Ishikawa (cell line): ENCODE measurements at regions not wholly inside any gene's neighbourhood (a gene's known extent, or its start where the extent isn't known, plus 50 kb on each side); places are given as distances from the start of the nearest gene placed in this dataset.

ENCODE experiments used
- CEBPB ChIP-seq: IDR thresholded peaks from 2 replicates; pipeline ENCODE4 v1.6.1; 2012
- CREB1 ChIP-seq: IDR thresholded peaks from 2 replicates; pipeline ENCODE4 v1.6.1; 2012; ENCODE audit warnings: low read depth
- EGR1 ChIP-seq: IDR thresholded peaks from 2 replicates; pipeline ENCODE4 v1.6.1; 2012
- EP300 ChIP-seq: IDR thresholded peaks from 2 replicates; pipeline ENCODE4 v1.6.1; 2012; ENCODE audit warnings: borderline replicate concordance
- FOXM1 ChIP-seq: IDR thresholded peaks from 2 replicates; pipeline ENCODE4 v1.6.1; 2012; ENCODE audit warnings: low read depth, borderline replicate concordance
- RAD21 ChIP-seq: IDR thresholded peaks from 2 replicates; pipeline ENCODE4 v1.6.1; 2012; ENCODE audit warnings: low read depth
- TCF12 ChIP-seq: IDR thresholded peaks from 2 replicates; pipeline ENCODE4 v1.6.1; 2012; ENCODE audit warnings: low read depth
- YY1 ChIP-seq: IDR thresholded peaks from 2 replicates; pipeline ENCODE4 v1.6.1; 2012; ENCODE audit warnings: low read depth
- ZBTB7A ChIP-seq: IDR thresholded peaks from 2 replicates; pipeline ENCODE4 v1.6.1; 2012; ENCODE audit warnings: low read depth
- TF ChIP-seq, protein P1 (sequence below): IDR thresholded peaks from 2 replicates; pipeline ENCODE4 v1.6.1; 2012
- TF ChIP-seq, protein P2 (sequence below): IDR thresholded peaks from 2 replicates; pipeline ENCODE4 v1.6.1; 2012

DNA sequence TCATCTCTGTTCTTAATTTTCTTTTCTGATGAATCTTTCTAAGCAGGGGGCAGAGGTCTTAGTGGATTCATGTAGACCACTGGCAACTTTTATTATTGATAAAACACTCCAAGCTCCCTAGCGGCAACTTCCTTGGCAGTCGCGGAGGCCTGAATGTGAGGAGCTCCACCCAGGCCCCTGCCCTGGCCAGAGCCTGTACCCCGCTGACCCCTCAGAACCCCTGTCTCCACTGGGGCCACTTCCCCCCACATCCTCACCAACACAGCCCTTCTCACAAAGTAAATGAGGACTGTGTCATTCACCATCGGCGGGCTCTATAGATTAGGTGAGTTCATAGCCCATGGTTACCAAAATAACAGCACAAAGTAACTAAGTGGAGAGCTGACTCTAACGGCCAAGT is 111.6 kb downstream of the TPRA1 start:
- TF ChIP-seq EGR1 (no peak), CEBPB (no peak), EP300 (no peak), CREB1 (no peak), YY1 (no peak), TCF12 (no peak), RAD21 (no peak), FOXM1 (no peak), ZBTB7A (no peak)
- TF ChIP-seq, protein P1, sequence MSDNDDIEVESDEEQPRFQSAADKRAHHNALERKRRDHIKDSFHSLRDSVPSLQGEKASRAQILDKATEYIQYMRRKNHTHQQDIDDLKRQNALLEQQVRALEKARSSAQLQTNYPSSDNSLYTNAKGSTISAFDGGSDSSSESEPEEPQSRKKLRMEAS, result no peak
- TF ChIP-seq, protein P2, sequence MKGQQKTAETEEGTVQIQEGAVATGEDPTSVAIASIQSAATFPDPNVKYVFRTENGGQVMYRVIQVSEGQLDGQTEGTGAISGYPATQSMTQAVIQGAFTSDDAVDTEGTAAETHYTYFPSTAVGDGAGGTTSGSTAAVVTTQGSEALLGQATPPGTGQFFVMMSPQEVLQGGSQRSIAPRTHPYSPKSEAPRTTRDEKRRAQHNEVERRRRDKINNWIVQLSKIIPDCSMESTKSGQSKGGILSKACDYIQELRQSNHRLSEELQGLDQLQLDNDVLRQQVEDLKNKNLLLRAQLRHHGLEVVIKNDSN, result no peak
